GM18873 (cell line): ENCODE measurements at regions not wholly inside any gene's neighbourhood (a gene's known extent, or its start where the extent isn't known, plus 50 kb on each side); places are given as distances from the start of the nearest gene placed in this dataset.

Experiments used
- ATAC-seq: cut with Tn5 transposase; IDR thresholded peaks from one replicate; pipeline ENCODE4 v1.9.1; 2021; ENCODE audit warnings: mild to moderate bottlenecking, moderate library complexity, moderate number of reproducible peaks; ENCODE audit not compliant: unreplicated experiment, low FRiP score

DNA sequence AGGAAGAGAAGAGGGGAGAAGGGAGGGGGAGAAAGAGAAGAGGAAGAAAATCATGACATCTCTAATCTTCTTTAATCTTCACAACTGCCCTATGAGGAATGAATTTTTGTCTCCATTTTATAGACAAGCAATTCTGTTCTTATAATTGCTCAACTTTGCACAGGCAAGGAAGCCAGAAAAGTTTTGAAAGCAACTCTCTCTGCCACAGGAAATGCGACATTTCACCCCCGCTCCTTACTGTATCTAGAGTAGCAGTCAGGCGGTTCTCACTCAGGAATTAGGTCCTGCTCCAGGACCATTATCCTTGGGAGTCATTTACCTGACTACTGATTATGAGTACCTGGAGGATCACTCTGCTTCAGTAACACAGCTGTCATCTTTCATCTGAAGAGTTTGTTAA lies 69.2 kb upstream of the FAM9A start:
- no peak for ATAC-seq

GRCh38 chrX:8869812-8870211 lies 68.6 kb upstream of the FAM9A start:
- no peak for ATAC-seq

DNA sequence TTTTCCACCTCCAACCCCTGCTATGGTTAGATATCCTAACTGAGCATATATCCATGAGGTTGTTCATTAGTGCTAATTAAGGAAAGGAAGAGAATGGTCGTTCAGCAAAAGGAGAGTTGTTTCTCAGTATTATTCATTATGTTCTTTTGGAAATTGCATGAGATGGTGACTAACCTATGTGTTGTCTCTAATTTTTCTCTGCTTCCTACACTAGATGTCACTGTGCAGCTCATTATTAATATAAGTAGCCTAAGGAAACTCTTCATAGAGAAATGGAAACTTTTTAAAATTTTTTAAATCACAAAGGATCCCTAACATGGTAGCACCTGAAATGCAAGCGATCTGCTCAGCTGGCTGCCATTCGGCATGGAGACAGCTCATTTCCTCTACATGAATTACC lies 67.7 kb upstream of the FAM9A start:
- ATAC-seq, result no peak

DNA sequence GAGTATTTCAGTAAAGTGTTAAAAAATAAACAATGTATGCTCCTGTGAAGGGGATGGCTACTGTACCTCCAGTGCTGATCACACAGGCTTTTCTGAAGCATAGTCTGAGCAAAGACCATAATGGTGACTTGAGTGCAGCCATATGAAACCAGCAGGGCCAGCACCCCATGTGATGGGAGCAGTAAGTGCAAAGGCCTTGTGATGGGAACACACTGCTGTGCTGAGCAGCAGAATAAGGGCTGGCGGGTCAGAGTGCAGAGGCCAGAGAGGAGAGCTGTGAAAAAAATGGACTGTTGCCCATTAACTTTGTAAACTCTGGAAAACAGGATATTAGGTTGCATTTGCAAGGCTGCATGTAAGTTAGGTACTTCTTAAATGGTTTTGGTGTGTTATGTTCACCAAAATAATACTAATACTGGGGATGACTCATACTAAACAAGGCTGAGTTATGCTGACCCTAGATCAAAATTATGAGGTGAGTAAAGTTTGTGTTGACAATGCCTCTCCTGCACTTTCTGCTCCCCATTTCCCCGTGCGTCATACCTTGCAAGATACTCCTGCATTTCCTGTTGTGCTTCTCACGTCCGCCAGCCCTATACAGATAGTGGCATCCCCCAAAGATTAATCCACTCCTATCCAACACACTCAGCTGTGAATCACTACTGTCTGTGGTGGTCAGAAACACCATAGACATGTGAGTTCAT lies 67.0 kb upstream of the FAM9A start:
- ATAC-seq, result no peak

GRCh38 chrX:8867406-8867805 lies 66.2 kb upstream of the FAM9A start:
- no peak for ATAC-seq

GRCh38 chrX:8864161-8864560 lies 63.0 kb upstream of the FAM9A start:
- no peak for ATAC-seq

- ATAC-seq, result no peak
These were observed 60.7 kb upstream of the FAM9A start for GRCh38 chrX:8861908-8862307.

DNA sequence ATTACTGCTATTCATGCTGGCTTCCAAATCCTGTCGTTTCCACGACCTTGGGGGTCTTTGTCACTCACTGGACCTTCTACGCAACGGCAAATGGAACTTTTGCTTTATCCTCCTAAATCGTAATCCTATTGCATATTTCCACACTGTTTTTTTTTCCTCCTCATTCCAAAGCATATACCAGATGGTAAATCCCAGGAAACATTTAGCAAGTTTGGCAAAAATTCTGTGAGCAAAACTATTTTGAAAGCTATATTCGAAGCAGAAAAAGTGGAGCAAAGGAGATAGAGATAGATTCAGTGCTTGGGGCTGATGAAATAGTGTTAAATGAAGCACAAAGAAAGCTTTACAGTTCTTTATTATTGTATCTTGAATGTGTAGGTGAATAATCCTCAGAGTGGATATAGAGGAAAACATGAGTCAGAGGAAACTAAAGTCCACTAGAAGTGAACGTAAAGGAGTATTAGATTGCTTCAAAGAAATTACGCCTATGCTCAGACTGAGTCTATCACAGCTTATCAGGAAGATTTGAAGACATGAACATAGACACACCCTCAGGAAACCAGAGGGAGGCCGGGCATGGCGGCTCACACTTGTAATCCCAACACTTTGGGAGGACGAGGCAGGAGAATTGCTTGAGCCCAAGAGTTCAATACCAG lies 50.2 kb upstream of the FAM9A start:
- no peak for ATAC-seq
